LNCaP clone FGC (cell line): ENCODE measurements at regions not wholly inside any gene's neighbourhood (a gene's known extent, or its start where the extent isn't known, plus 50 kb on each side); places are given as distances from the start of the nearest gene placed in this dataset.

Experiments used
- DNase-seq: peaks from one replicate; pipeline ENCODE4 v3.0.0-alpha.2; 2011; ENCODE audit warnings: low read depth
- H3K4me3 ChIP-seq: 2 replicates; pipeline ENCODE4 v1.5.1; 2011; ENCODE audit warnings: mild to moderate bottlenecking, low read depth, low read length, control low read depth
- TF ChIP-seq, protein P1 (sequence below): IDR thresholded peaks from 2 replicates; pipeline ENCODE4 v1.5.1; 2012; ENCODE audit warnings: mild to moderate bottlenecking; ENCODE audit not compliant: control insufficient read depth, insufficient read depth; ENCODE audit errors: extremely low read depth

DNA sequence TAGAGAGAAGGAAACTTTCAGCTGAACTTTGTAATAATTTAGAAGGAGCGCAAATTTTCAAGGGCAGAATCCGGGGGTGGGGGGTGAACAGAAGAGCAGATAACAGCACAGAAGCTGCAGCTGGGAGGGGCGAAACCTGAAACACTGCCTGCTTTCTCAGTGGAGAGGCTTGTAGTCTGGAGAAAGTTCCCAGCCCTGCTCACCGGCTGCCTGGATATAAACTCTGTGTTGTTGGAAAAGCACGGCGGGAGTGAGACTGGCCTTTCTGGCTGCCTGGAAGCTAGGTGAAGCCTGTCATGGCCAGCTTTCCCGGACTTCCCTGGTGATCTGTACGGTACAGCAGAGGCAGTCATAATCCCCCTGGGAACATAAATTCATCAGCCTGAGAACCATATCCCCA is 1352.1 kb upstream of the DIAPH2 start:
- TF ChIP-seq, protein P1, sequence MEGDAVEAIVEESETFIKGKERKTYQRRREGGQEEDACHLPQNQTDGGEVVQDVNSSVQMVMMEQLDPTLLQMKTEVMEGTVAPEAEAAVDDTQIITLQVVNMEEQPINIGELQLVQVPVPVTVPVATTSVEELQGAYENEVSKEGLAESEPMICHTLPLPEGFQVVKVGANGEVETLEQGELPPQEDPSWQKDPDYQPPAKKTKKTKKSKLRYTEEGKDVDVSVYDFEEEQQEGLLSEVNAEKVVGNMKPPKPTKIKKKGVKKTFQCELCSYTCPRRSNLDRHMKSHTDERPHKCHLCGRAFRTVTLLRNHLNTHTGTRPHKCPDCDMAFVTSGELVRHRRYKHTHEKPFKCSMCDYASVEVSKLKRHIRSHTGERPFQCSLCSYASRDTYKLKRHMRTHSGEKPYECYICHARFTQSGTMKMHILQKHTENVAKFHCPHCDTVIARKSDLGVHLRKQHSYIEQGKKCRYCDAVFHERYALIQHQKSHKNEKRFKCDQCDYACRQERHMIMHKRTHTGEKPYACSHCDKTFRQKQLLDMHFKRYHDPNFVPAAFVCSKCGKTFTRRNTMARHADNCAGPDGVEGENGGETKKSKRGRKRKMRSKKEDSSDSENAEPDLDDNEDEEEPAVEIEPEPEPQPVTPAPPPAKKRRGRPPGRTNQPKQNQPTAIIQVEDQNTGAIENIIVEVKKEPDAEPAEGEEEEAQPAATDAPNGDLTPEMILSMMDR: no peak
- no peak overlapping the region for H3K4me3 ChIP-seq

DNA sequence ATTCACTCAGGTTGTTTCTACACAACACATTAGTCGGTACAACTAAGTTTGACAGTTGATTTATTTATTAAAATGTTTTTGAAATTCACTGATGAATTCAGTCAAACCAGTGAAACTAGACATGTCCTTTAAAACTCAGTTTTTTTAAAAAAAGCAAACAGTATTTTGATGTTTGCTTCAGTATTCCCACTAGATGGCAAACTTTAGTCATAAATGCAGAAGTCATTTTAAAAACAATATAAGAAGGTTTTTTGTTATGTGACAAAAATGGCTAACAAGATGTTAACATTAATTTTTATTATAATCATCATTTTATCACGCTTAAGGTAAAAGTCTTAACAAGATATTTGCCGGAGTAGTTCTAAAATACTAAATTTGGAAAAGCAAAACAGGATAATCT is 1337.8 kb upstream of the DIAPH2 start:
- H3K4me3 ChIP-seq: no peak overlapping the region
- TF ChIP-seq, protein P1: peak; percentile 34
- no peak for DNase-seq

More for the DNA sequence above, 1352.1 kb upstream of the DIAPH2 start:
- DNase-seq: no peak

DNA sequence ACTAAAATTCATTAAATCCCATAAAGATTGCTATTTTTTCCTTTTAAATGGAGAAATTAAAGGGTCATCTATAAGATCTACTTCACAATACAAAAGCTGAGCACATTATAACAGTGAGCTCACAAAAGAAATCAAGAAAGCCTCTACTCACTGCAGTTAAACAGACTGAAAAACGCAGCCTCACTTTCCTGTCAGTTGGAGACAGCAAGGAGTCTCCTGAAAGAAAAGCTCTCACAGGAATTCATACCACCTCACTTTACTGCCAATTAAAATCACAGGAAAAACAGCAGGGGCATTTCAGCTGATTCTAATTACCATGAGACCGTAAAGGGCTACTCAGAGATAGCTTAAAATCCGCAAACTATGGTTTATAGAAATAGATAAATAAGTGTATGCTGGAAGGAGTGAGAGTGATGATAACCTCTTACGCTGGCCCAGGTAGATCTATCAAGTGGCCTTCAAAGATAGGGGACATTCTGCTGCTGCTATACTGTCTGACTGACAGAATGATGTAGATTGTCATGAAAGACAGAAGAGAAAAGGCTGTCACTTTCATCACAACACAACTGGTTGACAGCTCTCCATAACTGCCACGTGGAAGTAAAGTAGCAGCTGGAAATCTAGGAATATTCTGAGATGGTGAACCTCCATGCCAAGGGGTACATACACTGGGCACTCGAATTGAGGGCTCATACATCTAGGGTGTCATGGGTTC is 1333.7 kb upstream of the DIAPH2 start:
- TF ChIP-seq, protein P1: no peak
- no peak for DNase-seq
- H3K4me3 ChIP-seq: no peak overlapping the region

DNA sequence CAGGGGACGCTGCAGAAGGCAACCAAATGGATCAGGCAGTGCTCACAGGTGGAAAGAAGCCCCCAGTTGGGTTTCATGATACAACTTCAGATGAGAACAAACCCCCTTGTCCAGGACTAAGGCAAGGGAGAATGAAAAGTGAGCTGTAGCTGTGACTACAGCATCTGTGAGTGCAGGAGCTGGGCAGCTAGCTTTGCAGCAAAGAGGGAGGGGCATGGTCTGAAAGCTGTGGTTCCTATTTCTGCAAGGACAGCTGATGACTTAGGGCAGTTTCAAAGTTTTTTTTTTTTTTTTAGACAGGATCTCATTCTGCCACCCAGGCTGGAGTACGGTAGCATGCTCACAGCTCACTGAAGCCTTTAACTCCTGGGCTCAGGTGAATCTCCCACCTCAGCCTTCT is 1317.4 kb upstream of the DIAPH2 start:
- TF ChIP-seq, protein P1: no peak
- DNase-seq: no peak
- H3K4me3 ChIP-seq: no peak overlapping the region

DNA sequence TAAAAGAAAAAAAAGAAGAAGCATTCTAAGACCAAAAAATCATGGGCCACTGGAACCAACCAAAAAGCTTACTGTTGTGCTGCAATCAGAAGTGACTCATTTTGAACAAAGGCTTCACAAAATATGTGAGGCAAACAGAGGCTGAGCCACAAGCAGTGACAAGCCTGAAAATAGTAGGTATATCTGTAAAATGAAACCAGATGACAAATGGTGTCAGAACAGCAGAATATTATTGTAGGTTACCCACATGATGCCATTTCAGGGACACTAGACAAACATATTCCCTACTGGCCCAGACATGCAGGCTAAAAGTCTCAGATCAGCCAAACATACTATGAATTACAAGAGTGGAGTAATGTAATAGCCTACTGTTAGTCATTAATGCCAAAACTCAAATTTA is 1301.8 kb upstream of the DIAPH2 start:
- DNase-seq: no peak
- TF ChIP-seq, protein P1: no peak
- no peak overlapping the region for H3K4me3 ChIP-seq

DNA sequence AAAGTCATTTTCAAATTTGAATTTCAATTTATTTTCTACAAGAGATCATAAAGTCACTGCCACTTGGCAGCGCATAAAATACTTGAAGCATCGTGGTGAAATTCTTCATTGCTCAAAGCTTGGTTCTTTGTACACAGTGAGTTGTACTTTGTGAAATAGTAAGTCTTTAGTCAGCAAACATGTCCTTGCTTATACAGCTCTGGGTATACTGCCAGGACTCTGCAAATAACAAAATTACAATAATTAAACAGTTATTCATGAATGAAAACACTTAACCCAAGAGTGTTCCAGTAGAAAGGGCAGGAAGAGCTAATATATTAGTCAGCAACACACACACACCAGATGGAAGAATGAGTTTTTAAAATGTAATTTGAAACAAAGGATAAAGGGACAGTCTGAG is 1300.9 kb upstream of the DIAPH2 start:
- DNase-seq: peak; percentile 41
- TF ChIP-seq, protein P1: no peak
- no peak overlapping the region for H3K4me3 ChIP-seq

DNA sequence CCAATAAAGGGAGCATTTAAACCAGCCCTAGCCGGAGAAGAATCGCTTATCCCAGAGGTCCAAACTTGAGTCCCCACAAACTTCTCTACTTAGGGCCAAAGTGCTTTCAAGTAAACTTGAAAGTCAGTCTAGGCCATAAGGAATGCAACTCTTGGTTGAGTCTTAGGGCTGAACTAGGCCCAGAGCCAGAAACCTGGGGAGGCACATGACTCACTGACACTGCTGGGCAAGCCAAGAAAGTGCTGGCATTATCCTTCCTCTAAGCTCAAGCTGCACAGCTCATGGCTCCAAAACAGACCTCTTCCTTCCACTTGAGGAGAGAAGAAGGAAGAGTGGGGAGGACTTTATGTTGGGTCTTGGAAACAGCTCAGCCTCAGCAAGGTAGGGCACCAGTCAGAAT is 1257.3 kb upstream of the DIAPH2 start:
- TF ChIP-seq, protein P1: no peak
- H3K4me3 ChIP-seq: no peak overlapping the region
- DNase-seq: no peak
